H9 (cell line): ENCODE measurements at regions not wholly inside any gene's neighbourhood (a gene's known extent, or its start where the extent isn't known, plus 50 kb on each side); places are given as distances from the start of the nearest gene placed in this dataset.

Source experiments
- DNase-seq: peaks from one replicate; pipeline ENCODE4 v3.0.0-alpha.2; 2017
- H2AFZ ChIP-seq: one replicate; pipeline ENCODE4 v1.6.1; 2013; ENCODE audit warnings: mild to moderate bottlenecking, low read length, control low read depth, moderate library complexity
- H2AK5ac ChIP-seq: 2 replicates; pipeline ENCODE4 v1.6.1; 2013; ENCODE audit warnings: low read length, control low read depth, mixed read lengths; ENCODE audit not compliant: insufficient read length
- H2BK120ac ChIP-seq: one replicate; pipeline ENCODE4 v1.6.1; 2013; ENCODE audit warnings: low read depth, mild to moderate bottlenecking, low read length, control low read depth, inconsistent platforms; ENCODE audit not compliant: poor library complexity, severe bottlenecking
- H2BK12ac ChIP-seq: 2 replicates; pipeline ENCODE4 v1.6.1; 2013; ENCODE audit warnings: low read length, control low read depth, mixed read lengths, low read depth; ENCODE audit not compliant: insufficient read length
- H2BK15ac ChIP-seq: 2 replicates; pipeline ENCODE4 v1.6.1; 2013; ENCODE audit warnings: low read depth, low read length, control low read depth
- H2BK20ac ChIP-seq: one replicate; pipeline ENCODE4 v1.6.1; 2013; ENCODE audit warnings: low read depth, mild to moderate bottlenecking, low read length, control low read depth, inconsistent platforms; ENCODE audit not compliant: poor library complexity, severe bottlenecking
- H2BK5ac ChIP-seq: 2 replicates; pipeline ENCODE4 v1.6.1; 2013; ENCODE audit warnings: low read length, control low read depth, mixed read lengths; ENCODE audit not compliant: insufficient read length
- H3K14ac ChIP-seq: 2 replicates; pipeline ENCODE4 v1.6.1; 2013; ENCODE audit warnings: low read length, control low read depth; ENCODE audit not compliant: insufficient read depth
- H3K18ac ChIP-seq: 2 replicates; pipeline ENCODE4 v1.6.1; 2013; ENCODE audit warnings: low read depth, mild to moderate bottlenecking, mixed read lengths, low read length, control low read depth; ENCODE audit not compliant: insufficient read length
- H3K23ac ChIP-seq: 2 replicates; pipeline ENCODE4 v1.6.1; 2013; ENCODE audit warnings: low read length, control low read depth, mixed read lengths, low read depth; ENCODE audit not compliant: insufficient read length
- H3K23me2 ChIP-seq: 2 replicates; pipeline ENCODE4 v1.6.1; 2013; ENCODE audit warnings: low read depth, mild to moderate bottlenecking, mixed read lengths, low read length, control low read depth; ENCODE audit not compliant: insufficient read length, poor library complexity, severe bottlenecking
- H3K27ac ChIP-seq: 2 replicates; pipeline ENCODE4 v1.5.1; 2013; ENCODE audit warnings: low read length, control low read depth, mixed read lengths, low read depth; ENCODE audit not compliant: insufficient read length
- H3K27me3 ChIP-seq: 2 replicates; pipeline ENCODE4 v1.6.1; 2013; ENCODE audit warnings: low read length, control low read depth, inconsistent platforms; ENCODE audit not compliant: insufficient read depth
- H3K4ac ChIP-seq: 2 replicates; pipeline ENCODE4 v1.6.1; 2013; ENCODE audit warnings: low read depth, mild to moderate bottlenecking, control low read depth, inconsistent platforms, low read length, moderate library complexity
- H3K4me1 ChIP-seq: 2 replicates; pipeline ENCODE4 v1.6.1; 2013; ENCODE audit warnings: low read length, control low read depth, inconsistent platforms; ENCODE audit not compliant: insufficient read depth
- H3K4me2 ChIP-seq: 2 replicates; pipeline ENCODE4 v1.6.1; 2013; ENCODE audit warnings: low read length, control low read depth, mixed read lengths; ENCODE audit not compliant: insufficient read length, insufficient read depth
- H3K56ac ChIP-seq: 2 replicates; pipeline ENCODE4 v1.6.1; 2013; ENCODE audit warnings: low read depth, mild to moderate bottlenecking, mixed read lengths, low read length, control low read depth; ENCODE audit not compliant: insufficient read length
- H3K79me1 ChIP-seq: 2 replicates; pipeline ENCODE4 v1.6.1; 2013; ENCODE audit warnings: low read depth, mild to moderate bottlenecking, moderate library complexity, low read length, control low read depth, inconsistent platforms; ENCODE audit not compliant: insufficient read depth, poor library complexity, severe bottlenecking
- H3K79me2 ChIP-seq: 2 replicates; pipeline ENCODE4 v1.6.1; 2013; ENCODE audit warnings: low read length, control low read depth, inconsistent platforms; ENCODE audit not compliant: insufficient read depth
- H3K9ac ChIP-seq: 2 replicates; pipeline ENCODE4 v1.6.1; 2013; ENCODE audit warnings: low read length, control low read depth, mixed read lengths; ENCODE audit not compliant: insufficient read length; ENCODE audit errors: extremely low read depth
- H3K9me3 ChIP-seq: one replicate; pipeline ENCODE4 v1.6.1; 2013; ENCODE audit warnings: low read depth, low read length, inconsistent platforms; ENCODE audit not compliant: control insufficient read depth
- H3T11ph ChIP-seq: one replicate; pipeline ENCODE4 v1.6.1; 2013; ENCODE audit warnings: mild to moderate bottlenecking, low read length, control low read depth, inconsistent platforms
- H4K20me1 ChIP-seq: one replicate; pipeline ENCODE4 v1.6.1; 2013; ENCODE audit not compliant: control insufficient read depth, insufficient read length, insufficient read depth
- H4K5ac ChIP-seq: 2 replicates; pipeline ENCODE4 v1.6.1; 2013; ENCODE audit warnings: low read depth, mild to moderate bottlenecking, mixed read lengths, low read length, control low read depth; ENCODE audit not compliant: insufficient read length
- H4K8ac ChIP-seq: replicated peaks from 2 replicates; pipeline ENCODE4 v1.6.1; 2013; ENCODE audit warnings: low read length, control low read depth, mixed read lengths, low read depth; ENCODE audit not compliant: insufficient read length
- H4K91ac ChIP-seq: 2 replicates; pipeline ENCODE4 v1.6.1; 2013; ENCODE audit warnings: low read depth, mild to moderate bottlenecking, moderate library complexity, mixed read lengths, low read length, control low read depth; ENCODE audit not compliant: insufficient read length
- H3K27ac Mint-ChIP-seq, 3 experiments: 2 replicates in 2 of 3; 3 replicates in 1 of 3; pipeline ENCODE4 v1.8.0; 2020 to 2021; ENCODE audit warnings: mixed read lengths in 3 of 3, mild to moderate bottlenecking in 1 of 3, moderate library complexity in 1 of 3
- H3K27me3 Mint-ChIP-seq: 2 replicates; pipeline ENCODE4 v1.8.0; 2021; ENCODE audit warnings: low read depth, mild to moderate bottlenecking, moderate library complexity, mixed read lengths
- H3K36me3 Mint-ChIP-seq, 3 experiments: 2 replicates in 2 of 3; 3 replicates in 1 of 3; pipeline ENCODE4 v1.8.0; 2020 to 2021; ENCODE audit warnings: low read depth in 3 of 3, mixed read lengths in 3 of 3; ENCODE audit not compliant: insufficient read depth in 1 of 3
- H3K4me1 Mint-ChIP-seq, 2 experiments: 2 replicates each; pipeline ENCODE4 v1.8.0; 2020; ENCODE audit warnings: mixed read lengths in 2 of 2
- H3K4me3 Mint-ChIP-seq, 2 experiments: 2 replicates in 1 of 2; 3 replicates in 1 of 2; pipeline ENCODE4 v1.8.0; 2020 to 2021; ENCODE audit warnings: mild to moderate bottlenecking in 2 of 2, mixed read lengths in 2 of 2, moderate library complexity in 1 of 2
- H3K9me3 Mint-ChIP-seq, 2 experiments: 2 replicates in 1 of 2; 3 replicates in 1 of 2; pipeline ENCODE4 v1.8.0; 2020; ENCODE audit warnings: mild to moderate bottlenecking in 2 of 2, mixed read lengths in 2 of 2, moderate library complexity in 1 of 2
- TF ChIP-seq, protein P1 (sequence below): fragments of 200-600 bp; sonication (generic); conservative IDR thresholded peaks from 3 replicates; pipeline ENCODE4 v1.8.0; 2021; ENCODE audit warnings: antibody characterized with exemption, mild to moderate bottlenecking

DNA sequence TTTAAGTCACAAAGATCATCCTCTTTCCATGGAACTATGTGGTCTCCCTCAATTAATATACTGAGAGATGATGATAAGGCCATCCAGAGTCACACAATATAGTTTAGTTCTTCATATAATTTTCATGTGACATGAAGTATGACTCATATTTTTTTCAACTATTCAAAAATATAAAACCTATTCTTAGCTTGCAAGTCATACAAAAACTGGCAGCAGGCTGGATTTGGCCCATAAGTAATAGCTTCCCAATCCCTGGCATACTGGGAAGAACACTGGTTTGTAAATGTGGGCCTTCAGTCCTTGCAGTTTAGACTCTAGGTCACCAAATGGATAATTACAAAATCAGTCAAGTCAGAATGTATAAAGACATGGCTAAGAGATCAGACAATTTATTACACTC lies 356.6 kb downstream of the PPP1R3A start:
- no peak overlapping the region for H3K4me2 ChIP-seq
- no peak overlapping the region for H4K5ac ChIP-seq
- peaks cover 5% of the 10 kb centered on the region; the same call in 1 of the 2 replicates for H3K27me3 ChIP-seq
- H3K4me1 ChIP-seq: no peaks in the 10 kb centered on the region
- no peak overlapping the region for H3K18ac ChIP-seq
- H4K91ac ChIP-seq: no peak overlapping the region
- H3K9me3 Mint-ChIP-seq: no peaks in the 10 kb centered on the region; a peak in 1 of 5 replicates
- H3K4me3 Mint-ChIP-seq: no peak overlapping the region
- no peak overlapping the region for H3K27ac ChIP-seq
- H3K4ac ChIP-seq: no peak overlapping the region
- H3K27ac Mint-ChIP-seq: no peak overlapping the region
- no peak overlapping the region for H2AK5ac ChIP-seq
- H3K4me1 Mint-ChIP-seq: 0 out of 4 replicates have a peak, but pooled peaks cover 0 to 3% of the 10 kb centered on the region in 2 experiments
- no peaks in the 10 kb centered on the region for H3K79me2 ChIP-seq
- H3K56ac ChIP-seq: no peak overlapping the region
- DNase-seq: no peak
- TF ChIP-seq, protein P1, sequence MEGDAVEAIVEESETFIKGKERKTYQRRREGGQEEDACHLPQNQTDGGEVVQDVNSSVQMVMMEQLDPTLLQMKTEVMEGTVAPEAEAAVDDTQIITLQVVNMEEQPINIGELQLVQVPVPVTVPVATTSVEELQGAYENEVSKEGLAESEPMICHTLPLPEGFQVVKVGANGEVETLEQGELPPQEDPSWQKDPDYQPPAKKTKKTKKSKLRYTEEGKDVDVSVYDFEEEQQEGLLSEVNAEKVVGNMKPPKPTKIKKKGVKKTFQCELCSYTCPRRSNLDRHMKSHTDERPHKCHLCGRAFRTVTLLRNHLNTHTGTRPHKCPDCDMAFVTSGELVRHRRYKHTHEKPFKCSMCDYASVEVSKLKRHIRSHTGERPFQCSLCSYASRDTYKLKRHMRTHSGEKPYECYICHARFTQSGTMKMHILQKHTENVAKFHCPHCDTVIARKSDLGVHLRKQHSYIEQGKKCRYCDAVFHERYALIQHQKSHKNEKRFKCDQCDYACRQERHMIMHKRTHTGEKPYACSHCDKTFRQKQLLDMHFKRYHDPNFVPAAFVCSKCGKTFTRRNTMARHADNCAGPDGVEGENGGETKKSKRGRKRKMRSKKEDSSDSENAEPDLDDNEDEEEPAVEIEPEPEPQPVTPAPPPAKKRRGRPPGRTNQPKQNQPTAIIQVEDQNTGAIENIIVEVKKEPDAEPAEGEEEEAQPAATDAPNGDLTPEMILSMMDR: no peak
- peaks cover 5% of the 10 kb centered on the region; the same call in 1 of the 2 replicates for H3K27me3 Mint-ChIP-seq
- H2BK12ac ChIP-seq: no peak overlapping the region
- no peak overlapping the region for H3K14ac ChIP-seq
- no peak overlapping the region for H2BK120ac ChIP-seq
- no peak overlapping the region for H3K9ac ChIP-seq
- H3K79me1 ChIP-seq: no peaks in the 10 kb centered on the region
- H2BK15ac ChIP-seq: no peak overlapping the region
- H3K23ac ChIP-seq: no peak overlapping the region
- H4K8ac ChIP-seq: no peak overlapping the region
- H3K36me3 Mint-ChIP-seq: peaks cover 0 to 2% (median 0%) of the 10 kb centered on the region in 3 experiments; a peak in 1 of 7 replicates
- H3K9me3 ChIP-seq: no peaks in the 10 kb centered on the region
- H2AFZ ChIP-seq: no peak overlapping the region
- no peaks in the 10 kb centered on the region for H4K20me1 ChIP-seq
- H3T11ph ChIP-seq: no peak overlapping the region
- no peaks in the 10 kb centered on the region for H3K23me2 ChIP-seq
- H2BK20ac ChIP-seq: no peak overlapping the region
- H2BK5ac ChIP-seq: no peak overlapping the region
